Liver (tissue), 8 donors: ENCODE measurements at regions not wholly inside any gene's neighbourhood (a gene's known extent, or its start where the extent isn't known, plus 50 kb on each side); places are given as distances from the start of the nearest gene placed in this dataset.

Experiments
- DNase-seq: peaks from one replicate; pipeline ENCODE4 v3.0.0-alpha.2; 2017; ENCODE audit warnings: low spot score
- H3K27ac ChIP-seq, 2 donors: one replicate each; pipeline ENCODE4 v1.7.0; 2013; ENCODE audit warnings: inconsistent platforms in 2 of 2, low read length in 2 of 2, control low read depth in 1 of 2, low read depth in 1 of 2, mild to moderate bottlenecking in 1 of 2
- H3K27me3 ChIP-seq, 4 donors: one replicate each; pipeline versions ENCODE4 v1.6.1 to v1.7.0; 2013; ENCODE audit warnings: low read length in 3 of 4, inconsistent platforms in 1 of 4, mild to moderate bottlenecking in 1 of 4, moderate library complexity in 1 of 4; ENCODE audit not compliant: control insufficient read depth in 4 of 4, insufficient read depth in 4 of 4
- H3K36me3 ChIP-seq, 4 donors: one replicate each; pipeline versions ENCODE4 v1.6.1 to v1.7.0; 2013; ENCODE audit warnings: low read length in 3 of 4, mild to moderate bottlenecking in 3 of 4, low read depth in 1 of 4, moderate library complexity in 1 of 4; ENCODE audit not compliant: control insufficient read depth in 4 of 4, insufficient read depth in 3 of 4
- H3K4me1 ChIP-seq, 4 donors: one replicate each; pipeline versions ENCODE4 v1.6.1 to v1.7.0; 2013; ENCODE audit warnings: low read length in 3 of 4, mild to moderate bottlenecking in 3 of 4, moderate library complexity in 1 of 4; ENCODE audit not compliant: control insufficient read depth in 4 of 4, insufficient read depth in 4 of 4
- H3K4me3 ChIP-seq, 3 donors: one replicate each; pipeline versions ENCODE4 v1.6.1 to v1.7.0; 2013; ENCODE audit warnings: low read length in 3 of 3, control low read depth in 1 of 3, low read depth in 1 of 3, mild to moderate bottlenecking in 1 of 3
- H3K9ac ChIP-seq, 2 donors: one replicate each; pipeline ENCODE4 v1.7.0; 2013; ENCODE audit warnings: low read length in 2 of 2, mild to moderate bottlenecking in 2 of 2, moderate library complexity in 2 of 2, control low read depth in 1 of 2, low read depth in 1 of 2
- H3K9me3 ChIP-seq, 4 donors: one replicate each; pipeline versions ENCODE4 v1.6.1 to v1.7.0; 2013; ENCODE audit warnings: low read length in 3 of 4; ENCODE audit not compliant: control insufficient read depth in 4 of 4
- ATF3 ChIP-seq: IDR thresholded peaks from 2 replicates; pipeline ENCODE4 v1.6.1; 2016; ENCODE audit warnings: antibody characterized with exemption
- CTCF ChIP-seq: fragments of 150-350 bp; IDR thresholded peaks from 2 replicates; pipeline ENCODE4 v1.5.1; 2017; ENCODE audit warnings: improper control_type of control experiment, low read depth, low read length; ENCODE audit not compliant: missing input control
- EGR1 ChIP-seq, 2 donors: IDR thresholded peaks; 2 replicates each; pipeline ENCODE4 v1.6.1; 2016 to 2018; ENCODE audit warnings: antibody characterized with exemption in 2 of 2, low read depth in 2 of 2
- FOXA1 ChIP-seq: IDR thresholded peaks from 2 replicates; pipeline ENCODE4 v1.6.1; 2016; ENCODE audit warnings: antibody characterized with exemption
- FOXA2 ChIP-seq: IDR thresholded peaks from 2 replicates; pipeline ENCODE4 v1.6.1; 2016; ENCODE audit warnings: antibody characterized with exemption
- GABPA ChIP-seq, 2 donors: IDR thresholded peaks in 1 of 2; conservative IDR thresholded peaks in 1 of 2; 2 replicates each; pipeline ENCODE4 v1.6.1; 2016; ENCODE audit warnings: antibody characterized with exemption in 2 of 2, mild to moderate bottlenecking in 1 of 2, moderate library complexity in 1 of 2
- HNF4A ChIP-seq, 2 donors: conservative IDR thresholded peaks; 2 replicates each; pipeline ENCODE4 v1.6.1; 2016; ENCODE audit warnings: antibody characterized with exemption in 2 of 2, mild to moderate bottlenecking in 2 of 2
- HNF4G ChIP-seq: IDR thresholded peaks from 2 replicates; pipeline ENCODE4 v1.6.1; 2016; ENCODE audit warnings: antibody characterized with exemption
- JUND ChIP-seq, 2 donors: IDR thresholded peaks; 2 replicates each; pipeline ENCODE4 v1.6.1; 2016; ENCODE audit warnings: antibody characterized with exemption in 2 of 2
- MAX ChIP-seq: IDR thresholded peaks from 2 replicates; pipeline ENCODE4 v1.6.1; 2016; ENCODE audit warnings: antibody characterized with exemption
- NR2F2 ChIP-seq: IDR thresholded peaks from 2 replicates; pipeline ENCODE4 v1.6.1; 2016; ENCODE audit warnings: antibody characterized with exemption
- RAD21 ChIP-seq, 2 donors: IDR thresholded peaks; 2 replicates each; pipeline ENCODE4 v1.6.1; 2016; ENCODE audit warnings: antibody characterized with exemption in 2 of 2, mild to moderate bottlenecking in 2 of 2
- REST ChIP-seq: IDR thresholded peaks from 2 replicates; pipeline ENCODE4 v1.6.1; 2016; ENCODE audit warnings: antibody characterized with exemption, mild to moderate bottlenecking
- RXRA ChIP-seq, 2 donors: IDR thresholded peaks; 2 replicates each; pipeline ENCODE4 v1.6.1; 2017 to 2018; ENCODE audit warnings: antibody characterized with exemption in 2 of 2, mild to moderate bottlenecking in 1 of 2
- SP1 ChIP-seq: IDR thresholded peaks from 2 replicates; pipeline ENCODE4 v1.6.1; 2018; ENCODE audit warnings: antibody characterized with exemption, mild to moderate bottlenecking
- TAF1 ChIP-seq: conservative IDR thresholded peaks from 2 replicates; pipeline ENCODE4 v1.6.1; 2016; ENCODE audit warnings: antibody characterized with exemption, mild to moderate bottlenecking
- YY1 ChIP-seq: IDR thresholded peaks from 2 replicates; pipeline ENCODE4 v1.6.1; 2016; ENCODE audit warnings: antibody characterized with exemption, mild to moderate bottlenecking
- ZBTB33 ChIP-seq: IDR thresholded peaks from 2 replicates; pipeline ENCODE4 v1.6.1; 2016; ENCODE audit warnings: antibody characterized with exemption
- WGBS: extraction: QIAGEN DNeasy Blood & Tissue Kit; methylation state at CpG from one replicate; pipeline ENCODE4 v1.1.7; 2013; 5-methylcytosine and 5-hydroxymethylcytosine counted together
- donor health status: healthy.
- donor health status: healthy.
- donor health status: healthy.
- donor health status: healthy.
- donor health status: healthy.

- Histone ChIP-seq H3K9ac (no peak overlapping the region), H3K4me3 (no peak overlapping the region), H3K9me3 (no peaks in the 10 kb centered on the region), H3K27ac (peak overlapping the region; percentile 49 to 72), H3K4me1 (peaks cover 12 to 28% (median 23%) of the 10 kb centered on the region in 4 donors), H3K36me3 (no peaks in the 10 kb centered on the region), H3K27me3 (no peaks in the 10 kb centered on the region)
- TF ChIP-seq RXRA (IDR thresholded peaks at IDR 0.05) (peak; percentile 72 to 94), JUND (IDR thresholded peaks at IDR 0.05) (peak in 1 of 2 donors; percentile 81), CTCF (no peak), ZBTB33 (peak; percentile 76), FOXA1 (peak; percentile 58), FOXA2 (peak; percentile 69), SP1 (peak; percentile 48), HNF4G (no peak), REST (peak; percentile 23), TAF1 (no peak), HNF4A (conservative IDR thresholded peaks at IDR 0.05) (peak; percentile 36 to 77), EGR1 (IDR thresholded peaks at IDR 0.05; ENCODE audit: low read depth in 2 of 2) (peak in 1 of 2 donors; percentile 31), GABPA (IDR thresholded peaks at IDR 0.05 in 1 of 2, conservative IDR thresholded peaks at IDR 0.05 in 1 of 2) (no peak), NR2F2 (no peak), MAX (peak; percentile 99), RAD21 (IDR thresholded peaks at IDR 0.05) (peak; percentile 50 to 57), YY1 (peak; percentile 49), ATF3 (peak; percentile 96)
- WGBS, result 39% methylated on average over 10 of the region's 10 CpGs
- no peak for DNase-seq
These were observed 70.8 kb upstream of the ZMIZ1 start for GRCh38 chr10:78997635-78998618.
